GM21367 (cell line): ENCODE measurements at regions not wholly inside any gene's neighbourhood (a gene's known extent, or its start where the extent isn't known, plus 50 kb on each side); places are given as distances from the start of the nearest gene placed in this dataset.

Source experiments
- ATAC-seq: cut with Tn5 transposase; IDR thresholded peaks from one replicate; pipeline ENCODE4 v1.9.1; 2021; ENCODE audit not compliant: unreplicated experiment

- ATAC-seq: no peak
Observed at GRCh38 chr3:67819447-67819846, 165.0 kb upstream of the SUCLG2 start.

- no peak for ATAC-seq
Observed at GRCh38 chr3:67809370-67809935, 155.0 kb upstream of the SUCLG2 start.

GRCh38 chr3:67808906-67809305, 154.5 kb upstream of the SUCLG2 start:
- ATAC-seq: no peak

- ATAC-seq: no peak
Observed at GRCh38 chr3:67804578-67804977, 150.2 kb upstream of the SUCLG2 start.

GRCh38 chr3:67804089-67804488, 149.7 kb upstream of the SUCLG2 start:
- no peak for ATAC-seq

- ATAC-seq: no peak
Observed at GRCh38 chr3:67798412-67798811, 144.0 kb upstream of the SUCLG2 start.

GRCh38 chr3:67791620-67792019, 137.2 kb upstream of the SUCLG2 start:
- no peak for ATAC-seq

- ATAC-seq: peak; percentile 93
Observed at GRCh38 chr3:67790043-67790442, 135.6 kb upstream of the SUCLG2 start.

GRCh38 chr3:67788396-67788795, 134.0 kb upstream of the SUCLG2 start:
- ATAC-seq: no peak

GRCh38 chr3:67783281-67784250, 129.2 kb upstream of the SUCLG2 start:
- ATAC-seq: no peak

GRCh38 chr3:67781871-67782270, 127.5 kb upstream of the SUCLG2 start:
- no peak for ATAC-seq

- no peak for ATAC-seq
Observed at GRCh38 chr3:67781218-67781617, 126.8 kb upstream of the SUCLG2 start.

GRCh38 chr3:67774676-67775075, 120.3 kb upstream of the SUCLG2 start:
- no peak for ATAC-seq

GRCh38 chr3:67765575-67765974, 111.2 kb upstream of the SUCLG2 start:
- ATAC-seq: no peak

GRCh38 chr3:67745296-67745695, 90.9 kb upstream of the SUCLG2 start:
- no peak for ATAC-seq

GRCh38 chr3:67744699-67745098, 90.3 kb upstream of the SUCLG2 start:
- no peak for ATAC-seq

GRCh38 chr3:67739851-67740250, 85.4 kb upstream of the SUCLG2 start:
- ATAC-seq: no peak

GRCh38 chr3:67737906-67738865, 83.8 kb upstream of the SUCLG2 start:
- ATAC-seq: no peak

- no peak for ATAC-seq
Observed at GRCh38 chr3:67737140-67737539, 82.7 kb upstream of the SUCLG2 start.

- ATAC-seq: no peak
Observed at GRCh38 chr3:67733269-67733950, 79.0 kb upstream of the SUCLG2 start.

GRCh38 chr3:67724434-67724833, 70.0 kb upstream of the SUCLG2 start:
- ATAC-seq: no peak
